Caco-2 (cell line): ENCODE measurements at regions not wholly inside any gene's neighbourhood (a gene's known extent, or its start where the extent isn't known, plus 50 kb on each side); places are given as distances from the start of the nearest gene placed in this dataset.

Experiments
- BruUV-seq: library from RNA; stranded (reverse); fragments of 400-500 nt; replicated peaks from 2 replicates; lab custom pipeline; 2021; lab: Mats Ljungman, UMichigan
- CTCF ChIA-PET: fragments of 300-600 bp; sonication (Branson Sonifier 250); formaldehyde crosslinking; loops from one replicate; lab custom pipeline; 2022; ENCODE audit warnings: antibody characterized with exemption; lab: Charles Lee
- POLR2A ChIA-PET: fragments of 300-600 bp; sonication (Branson Sonifier 250); formaldehyde crosslinking; loops from one replicate; lab custom pipeline; 2022; ENCODE audit warnings: antibody characterized with exemption; lab: Charles Lee
- DNase-seq, 2 experiments: peaks; one replicate each; pipeline versions ENCODE4 v3.0.0 to v3.0.0-alpha.2; 2020 to 2022
- H3K27me3 ChIP-seq: replicated peaks from 2 replicates; pipeline ENCODE4 v1.6.0; 2011; ENCODE audit warnings: low read length; ENCODE audit not compliant: control insufficient read depth, insufficient read depth
- H3K36me3 ChIP-seq: 2 replicates; pipeline ENCODE4 v1.5.1; 2011; ENCODE audit warnings: low read length; ENCODE audit not compliant: control insufficient read depth, insufficient read depth
- H3K4me1 ChIP-seq: fragments of 250-450 bp; sonication (Bioruptor Pico); 2 replicates; pipeline ENCODE4 v1.5.1; 2020; ENCODE audit warnings: mild to moderate bottlenecking
- H3K4me3 ChIP-seq: 2 replicates; pipeline ENCODE4 v1.5.1; 2011; ENCODE audit warnings: low read depth, mild to moderate bottlenecking, control low read depth, low read length
- H3K9me3 ChIP-seq: fragments of 250-450 bp; sonication (Bioruptor Pico); 2 replicates; pipeline ENCODE4 v1.5.1; 2020; ENCODE audit warnings: mild to moderate bottlenecking, moderate library complexity
- H3K27ac Mint-ChIP-seq: one replicate; pipeline ENCODE4 v1.8.0; 2022; ENCODE audit warnings: mixed read lengths; ENCODE audit not compliant: unreplicated experiment
- H3K27me3 Mint-ChIP-seq: one replicate; pipeline ENCODE4 v1.8.0; 2022; ENCODE audit warnings: mixed read lengths; ENCODE audit not compliant: insufficient read depth, unreplicated experiment
- H3K36me3 Mint-ChIP-seq: one replicate; pipeline ENCODE4 v1.8.0; 2022; ENCODE audit warnings: mild to moderate bottlenecking, mixed read lengths; ENCODE audit not compliant: insufficient read depth, unreplicated experiment
- H3K4me1 Mint-ChIP-seq: one replicate; pipeline ENCODE4 v1.8.0; 2022; ENCODE audit warnings: low read depth, mixed read lengths; ENCODE audit not compliant: unreplicated experiment
- H3K4me3 Mint-ChIP-seq: one replicate; pipeline ENCODE4 v1.8.0; 2022; ENCODE audit warnings: mild to moderate bottlenecking, moderate library complexity, mixed read lengths; ENCODE audit not compliant: unreplicated experiment
- H3K9me3 Mint-ChIP-seq: one replicate; pipeline ENCODE4 v1.8.0; 2022; ENCODE audit warnings: mixed read lengths; ENCODE audit not compliant: unreplicated experiment
- intact Hi-C: fragments of 100-400 bp; cut with micrococcal nuclease; formaldehyde crosslinking; loops from one replicate; pipeline ENCODE4 v1.10.0; 2022; ENCODE audit not compliant: unreplicated experiment
- TF ChIP-seq, protein P1 (sequence below), 2 experiments: fragments of 200-600 bp in 1 of 2; IDR thresholded peaks; 1 replicate in 1 of 2; 2 replicates in 1 of 2; pipeline versions ENCODE4 v1.5.1 to v1.8.0; 2011 to 2022; ENCODE audit warnings: antibody characterized with exemption in 1 of 2, control low read depth in 1 of 2, inconsistent platforms in 1 of 2, low read depth in 1 of 2, low read length in 1 of 2, mild to moderate bottlenecking in 1 of 2, moderate library complexity in 1 of 2; ENCODE audit not compliant: insufficient read depth in 1 of 2, severe bottlenecking in 1 of 2, unreplicated experiment in 1 of 2

DNA sequence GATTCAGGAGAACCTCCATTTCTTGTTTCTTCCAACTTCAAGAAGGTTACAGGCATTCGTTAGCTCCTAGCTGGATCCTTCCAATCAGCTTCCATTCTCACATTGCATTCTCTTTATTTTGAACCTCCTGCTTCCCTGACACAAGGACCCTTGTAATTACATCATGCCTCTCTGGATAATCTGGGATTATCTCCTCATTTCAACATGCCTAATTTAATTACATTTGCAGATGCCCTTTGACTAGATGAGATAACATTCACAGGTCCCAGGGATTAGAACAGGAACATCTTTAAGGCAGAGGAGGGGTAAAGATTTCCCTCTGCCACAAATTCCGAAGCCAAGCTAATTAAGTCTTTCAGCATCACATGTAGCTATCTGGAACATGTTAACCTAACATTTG is 753.8 kb upstream of the PCDH7 start:
- no peak for DNase-seq
- H3K27me3 ChIP-seq: no peaks in the 10 kb centered on the region
- no peaks in the 10 kb centered on the region for H3K36me3 ChIP-seq
- no peak overlapping the region for H3K4me3 Mint-ChIP-seq
- no peaks in the 10 kb centered on the region for H3K4me1 Mint-ChIP-seq
- no peak overlapping the region for H3K27ac Mint-ChIP-seq
- H3K4me3 ChIP-seq: no peak overlapping the region
- TF ChIP-seq, protein P1, sequence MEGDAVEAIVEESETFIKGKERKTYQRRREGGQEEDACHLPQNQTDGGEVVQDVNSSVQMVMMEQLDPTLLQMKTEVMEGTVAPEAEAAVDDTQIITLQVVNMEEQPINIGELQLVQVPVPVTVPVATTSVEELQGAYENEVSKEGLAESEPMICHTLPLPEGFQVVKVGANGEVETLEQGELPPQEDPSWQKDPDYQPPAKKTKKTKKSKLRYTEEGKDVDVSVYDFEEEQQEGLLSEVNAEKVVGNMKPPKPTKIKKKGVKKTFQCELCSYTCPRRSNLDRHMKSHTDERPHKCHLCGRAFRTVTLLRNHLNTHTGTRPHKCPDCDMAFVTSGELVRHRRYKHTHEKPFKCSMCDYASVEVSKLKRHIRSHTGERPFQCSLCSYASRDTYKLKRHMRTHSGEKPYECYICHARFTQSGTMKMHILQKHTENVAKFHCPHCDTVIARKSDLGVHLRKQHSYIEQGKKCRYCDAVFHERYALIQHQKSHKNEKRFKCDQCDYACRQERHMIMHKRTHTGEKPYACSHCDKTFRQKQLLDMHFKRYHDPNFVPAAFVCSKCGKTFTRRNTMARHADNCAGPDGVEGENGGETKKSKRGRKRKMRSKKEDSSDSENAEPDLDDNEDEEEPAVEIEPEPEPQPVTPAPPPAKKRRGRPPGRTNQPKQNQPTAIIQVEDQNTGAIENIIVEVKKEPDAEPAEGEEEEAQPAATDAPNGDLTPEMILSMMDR (IDR thresholded peaks at IDR 0.05; ENCODE audit: insufficient read depth in 1 of 2, low read depth in 1 of 2, low read length in 1 of 2, severe bottlenecking in 1 of 2, unreplicated experiment in 1 of 2): no peak
- no peaks in the 10 kb centered on the region for H3K9me3 Mint-ChIP-seq
- H3K4me1 ChIP-seq: no peaks in the 10 kb centered on the region
- no peaks in the 10 kb centered on the region for H3K9me3 ChIP-seq
- no TSS peak for BruUV-seq
- POLR2A ChIA-PET: no interaction called here
- CTCF ChIA-PET: no interaction called here
- intact Hi-C loops: no loop called here
- no peaks in the 10 kb centered on the region for H3K27me3 Mint-ChIP-seq
- H3K36me3 Mint-ChIP-seq: no peaks in the 10 kb centered on the region

DNA sequence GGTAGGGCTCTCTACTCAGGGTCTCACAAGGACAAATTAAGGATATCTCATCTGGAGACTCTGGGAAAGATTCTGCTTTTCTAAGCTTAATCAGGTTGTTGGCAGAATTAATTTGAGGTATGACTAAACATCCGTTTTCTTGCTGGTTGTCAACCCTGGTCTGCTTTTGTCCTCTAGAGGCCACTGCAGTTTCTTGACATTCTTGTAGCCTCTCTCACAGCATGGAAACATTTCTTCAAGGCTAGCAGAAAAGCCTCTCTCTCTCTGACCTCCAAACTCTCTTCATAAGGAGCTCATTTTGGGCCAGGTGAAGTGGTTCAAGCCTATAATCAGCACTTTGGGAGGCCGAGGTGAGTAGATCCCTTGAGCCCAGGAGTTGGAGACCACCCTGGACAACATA is 749.5 kb upstream of the PCDH7 start:
- Mint-ChIP-seq H3K27me3 (no peaks in the 10 kb centered on the region), H3K9me3 (no peaks in the 10 kb centered on the region), H3K27ac (no peak overlapping the region), H3K36me3 (no peaks in the 10 kb centered on the region), H3K4me1 (no peaks in the 10 kb centered on the region), H3K4me3 (no peak overlapping the region)
- BruUV-seq: no TSS peak
- Histone ChIP-seq H3K36me3 (no peaks in the 10 kb centered on the region), H3K4me1 (no peaks in the 10 kb centered on the region), H3K4me3 (no peak overlapping the region), H3K27me3 (no peaks in the 10 kb centered on the region), H3K9me3 (no peaks in the 10 kb centered on the region)
- peak in 1 of 2 experiments; percentile 9 for DNase-seq
- intact Hi-C loops: no loop called here
- ChIA-PET POLR2A (no interaction called here), CTCF (interaction anchor here (0.6 kb wide), 1 partner anchor 419 kb away, joined by 3 read pairs; no protein-coding TSS in a partner anchor)
- TF ChIP-seq, protein P1 (IDR thresholded peaks at IDR 0.05; ENCODE audit: insufficient read depth in 1 of 2, low read depth in 1 of 2, low read length in 1 of 2, severe bottlenecking in 1 of 2, unreplicated experiment in 1 of 2): peak; percentile 20 to 52

- ChIA-PET CTCF (no interaction called here), POLR2A (no interaction called here)
- Mint-ChIP-seq H3K27me3 (no peaks in the 10 kb centered on the region), H3K27ac (no peak overlapping the region), H3K4me3 (no peak overlapping the region), H3K36me3 (no peaks in the 10 kb centered on the region), H3K9me3 (no peaks in the 10 kb centered on the region), H3K4me1 (no peaks in the 10 kb centered on the region)
- Histone ChIP-seq H3K4me1 (no peaks in the 10 kb centered on the region), H3K27me3 (no peaks in the 10 kb centered on the region), H3K9me3 (no peaks in the 10 kb centered on the region), H3K36me3 (no peaks in the 10 kb centered on the region), H3K4me3 (no peak overlapping the region)
- intact Hi-C loops: no loop called here
- no peak for DNase-seq
- BruUV-seq: no TSS peak
- TF ChIP-seq, protein P1 (IDR thresholded peaks at IDR 0.05; ENCODE audit: insufficient read depth in 1 of 2, low read depth in 1 of 2, low read length in 1 of 2, severe bottlenecking in 1 of 2, unreplicated experiment in 1 of 2): no peak
These were observed 748.0 kb upstream of the PCDH7 start for GRCh38 chr4:29972121-29972520.
